ENCODE measurements at regions not wholly inside any gene's neighbourhood (a gene's known extent, or its start where the extent isn't known, plus 50 kb on each side); places are given as distances from the start of the nearest gene placed in this dataset.
"Not testable (repeated sequence)": the region's sequence is repeated elsewhere in the genome, so short reads cannot be mapped to it uniquely, and the experiment has no call there.

DNA sequence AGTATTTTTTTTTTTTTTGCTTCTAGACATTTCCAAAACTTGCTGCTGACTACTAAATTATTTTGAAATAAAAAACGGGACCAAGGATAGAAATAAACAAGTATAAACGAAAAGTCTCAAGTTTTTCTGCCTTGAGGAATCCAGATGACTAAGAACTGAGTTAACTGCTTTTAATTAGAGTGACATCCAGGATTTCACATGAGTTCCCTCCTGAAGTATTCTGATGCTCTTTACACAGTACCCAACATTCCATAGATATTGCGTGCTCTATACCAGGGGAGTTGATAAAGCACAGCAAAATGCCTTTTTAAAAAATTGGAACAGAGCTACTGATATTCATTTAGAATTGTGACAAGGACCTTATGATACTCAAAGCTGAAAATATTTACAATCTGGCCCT is 618.0 kb downstream of the CCDC85A start:
- no peak for DNase-seq (ENCODE audit: low read depth, low spot score)

- no peak for DNase-seq (ENCODE audit: low read depth, low spot score)
These were observed 619.8 kb downstream of the CCDC85A start for GRCh38 chr2:56803596-56803995.

DNA sequence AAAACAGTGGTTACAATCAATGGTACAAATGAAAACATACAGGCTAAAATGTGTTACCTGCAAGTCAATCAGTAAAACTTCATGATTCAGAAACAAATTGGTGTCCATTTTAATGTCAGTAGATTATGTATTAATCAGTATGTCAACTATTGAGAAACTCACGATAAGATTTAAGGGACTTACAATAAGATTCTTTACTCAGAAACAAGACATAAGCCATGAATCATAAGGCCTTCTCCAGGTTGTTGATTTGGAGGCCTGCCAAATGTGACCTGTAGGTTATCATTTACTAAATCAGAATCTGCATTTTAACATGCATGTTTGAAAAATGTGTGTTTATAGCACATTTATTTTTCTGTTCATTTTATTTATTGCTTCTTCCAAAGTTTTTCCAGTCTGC is 623.1 kb downstream of the CCDC85A start:
- no peak for DNase-seq (ENCODE audit: low read depth, low spot score)

DNA sequence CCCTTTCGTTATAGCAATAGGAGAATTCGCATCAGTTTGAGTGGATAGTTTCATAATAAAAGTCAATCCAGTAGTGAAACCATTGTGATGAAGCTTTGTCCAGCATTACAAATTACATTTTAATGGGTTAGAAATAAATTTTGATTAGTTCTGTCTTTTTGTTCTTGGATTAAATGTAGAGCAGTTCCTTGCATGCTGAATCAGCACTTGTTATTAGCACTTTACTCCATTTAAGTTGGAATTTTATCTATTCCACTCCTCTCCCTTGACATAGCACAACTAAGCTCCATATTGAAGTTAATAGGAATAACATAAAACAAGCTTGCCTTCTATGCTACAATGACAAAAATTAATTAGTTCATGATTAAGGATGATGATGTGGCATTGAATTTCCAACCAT is 624.1 kb downstream of the CCDC85A start:
- DNase-seq (ENCODE audit: low read depth, low spot score), result no peak

DNA sequence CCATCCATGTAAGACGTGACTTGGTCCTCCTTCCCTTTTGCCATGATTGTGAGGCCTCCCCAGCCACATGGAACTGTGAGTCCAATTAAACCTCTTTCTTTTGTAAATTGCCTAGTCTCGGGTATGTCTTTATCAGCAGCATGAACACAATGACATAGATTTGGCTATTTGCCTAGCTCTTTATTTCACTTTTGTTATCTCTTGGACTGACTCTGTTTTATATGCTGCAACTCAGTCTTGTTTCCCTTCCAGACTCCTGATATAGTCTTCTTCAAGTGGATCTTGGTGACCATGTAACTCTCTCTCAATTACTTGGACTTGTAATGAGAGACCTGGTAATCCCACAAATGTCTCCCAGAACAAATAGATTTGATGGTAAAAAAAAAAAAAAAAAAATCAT is 627.6 kb downstream of the CCDC85A start:
- no peak for DNase-seq (ENCODE audit: low read depth, low spot score)

- no peak for DNase-seq (ENCODE audit: low read depth, low spot score)
These were observed 628.6 kb downstream of the CCDC85A start for GRCh38 chr2:56812432-56812831.

DNA sequence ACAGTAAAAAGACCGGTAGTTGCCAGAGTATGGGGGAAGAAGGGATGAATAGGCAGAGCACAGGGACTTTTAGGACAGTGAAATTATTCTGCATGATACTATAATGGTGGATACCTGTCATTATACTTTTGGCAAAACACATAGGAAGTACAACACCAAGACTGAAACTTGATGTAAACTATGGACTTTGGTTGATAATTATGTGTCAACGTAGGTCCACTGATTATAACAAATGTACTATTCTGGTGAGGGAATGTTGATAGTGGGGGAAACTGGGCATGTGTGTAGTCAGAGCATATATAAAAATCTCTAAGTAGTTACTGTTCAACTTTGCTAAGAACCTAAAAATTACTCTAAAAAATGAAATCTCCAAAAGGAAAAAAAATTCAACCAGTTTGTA is 629.7 kb downstream of the CCDC85A start:
- DNase-seq (ENCODE audit: low read depth, low spot score), result no peak

DNA sequence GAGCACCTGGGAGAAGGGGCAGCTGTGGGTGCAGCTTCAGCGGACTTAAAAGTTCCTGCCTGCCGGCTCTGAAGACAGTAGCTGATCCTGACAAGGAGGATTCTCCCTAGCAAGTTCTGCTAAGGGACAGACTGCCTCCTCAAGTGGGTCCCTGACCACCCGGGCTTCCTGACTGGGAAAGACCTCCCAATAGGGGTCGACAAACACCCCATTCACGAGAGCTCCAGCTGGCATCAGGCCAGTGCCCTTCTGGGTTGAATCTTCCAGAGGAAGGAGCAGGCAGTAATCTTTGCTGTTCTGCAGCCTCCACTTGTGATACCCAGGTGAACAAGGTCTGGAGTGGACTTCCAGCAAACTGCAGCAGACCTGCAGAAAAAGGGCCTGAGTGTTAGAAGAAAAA is 632.9 kb downstream of the CCDC85A start:
- no peak for DNase-seq (ENCODE audit: low read depth, low spot score)

GRCh38 chr2:56831780-56832179 is 648.0 kb downstream of the CCDC85A start:
- no peak for DNase-seq (ENCODE audit: low read depth, low spot score)

- no peak for DNase-seq (ENCODE audit: low read depth, low spot score)
These were observed 650.9 kb downstream of the CCDC85A start for GRCh38 chr2:56834686-56835085.

- DNase-seq (ENCODE audit: low read depth, low spot score), result not testable (repeated sequence)
These were observed 656.2 kb downstream of the CCDC85A start for GRCh38 chr2:56840009-56840408.

GRCh38 chr2:56860991-56861390 is 677.2 kb downstream of the CCDC85A start:
- DNase-seq (ENCODE audit: low read depth, low spot score), result no peak

DNA sequence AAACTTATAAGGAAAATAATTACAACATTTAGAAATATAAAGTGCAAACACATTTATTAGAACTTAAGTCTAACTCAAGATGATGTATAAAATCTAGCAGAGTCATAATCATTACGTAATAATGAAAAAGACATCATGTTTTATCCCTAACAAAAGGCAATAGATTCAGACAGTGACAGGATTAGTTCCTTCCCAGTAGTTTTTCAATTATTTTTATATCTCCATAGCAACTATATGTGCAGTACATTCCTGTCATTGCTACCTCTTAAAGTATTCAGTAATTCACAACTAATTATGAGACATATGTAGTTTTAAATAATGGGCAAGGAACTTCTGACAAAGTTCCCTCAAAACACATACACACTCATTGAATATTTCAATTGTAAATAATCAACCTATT is 687.9 kb downstream of the CCDC85A start:
- DNase-seq (ENCODE audit: low read depth, low spot score), result no peak

GRCh38 chr2:56874717-56875116 is 690.9 kb downstream of the CCDC85A start:
- no peak for DNase-seq (ENCODE audit: low read depth, low spot score)

- DNase-seq (ENCODE audit: low read depth, low spot score), result no peak
These were observed 705.9 kb downstream of the CCDC85A start for GRCh38 chr2:56889738-56890137.

GRCh38 chr2:56892382-56892781 is 708.6 kb downstream of the CCDC85A start:
- no peak for DNase-seq (ENCODE audit: low read depth, low spot score)

- no peak for DNase-seq (ENCODE audit: low read depth, low spot score)
These were observed 715.2 kb downstream of the CCDC85A start for GRCh38 chr2:56898986-56899385.

DNA sequence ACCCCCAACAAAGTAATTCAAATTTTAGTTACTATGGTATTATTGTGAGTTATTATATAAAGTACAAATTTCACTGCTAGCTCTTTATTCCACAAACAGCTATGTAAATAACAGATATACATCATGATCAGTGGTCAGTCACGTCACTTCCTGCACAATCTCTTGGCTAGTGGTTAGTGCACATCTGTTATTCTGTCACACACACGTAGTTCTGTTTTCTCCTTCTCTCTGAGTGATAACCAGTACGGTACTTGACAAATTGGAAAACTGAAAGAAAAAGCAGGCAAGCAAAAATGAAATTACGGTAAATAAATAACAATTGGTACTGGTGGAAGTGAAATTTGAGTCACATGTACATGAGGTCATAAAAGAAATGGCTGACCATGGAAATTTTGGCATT is 728.7 kb downstream of the CCDC85A start:
- no peak for DNase-seq (ENCODE audit: low read depth, low spot score)

DNA sequence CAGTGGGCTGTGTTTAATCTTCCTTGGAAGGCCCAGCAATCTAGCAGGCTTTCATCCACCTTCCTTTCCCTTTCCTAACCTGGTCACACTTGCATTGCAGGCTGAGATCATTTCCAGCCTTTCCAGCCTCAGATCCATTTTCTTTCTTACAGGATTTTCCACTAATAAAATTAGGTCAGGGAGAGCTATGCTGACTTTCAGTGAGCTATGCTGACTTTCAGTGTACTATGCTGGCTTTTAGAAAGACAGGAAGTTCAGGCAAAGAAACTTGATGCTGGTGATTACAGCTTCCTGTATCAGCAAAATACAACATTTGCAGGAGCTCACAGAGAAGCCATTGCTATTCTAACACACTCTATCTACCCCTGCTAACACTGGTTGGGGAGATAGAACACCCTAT is 735.0 kb downstream of the CCDC85A start:
- DNase-seq (ENCODE audit: low read depth, low spot score), result no peak

- DNase-seq (ENCODE audit: low read depth, low spot score), result no peak
These were observed 750.2 kb downstream of the CCDC85A start for GRCh38 chr2:56933976-56934375.

DNA sequence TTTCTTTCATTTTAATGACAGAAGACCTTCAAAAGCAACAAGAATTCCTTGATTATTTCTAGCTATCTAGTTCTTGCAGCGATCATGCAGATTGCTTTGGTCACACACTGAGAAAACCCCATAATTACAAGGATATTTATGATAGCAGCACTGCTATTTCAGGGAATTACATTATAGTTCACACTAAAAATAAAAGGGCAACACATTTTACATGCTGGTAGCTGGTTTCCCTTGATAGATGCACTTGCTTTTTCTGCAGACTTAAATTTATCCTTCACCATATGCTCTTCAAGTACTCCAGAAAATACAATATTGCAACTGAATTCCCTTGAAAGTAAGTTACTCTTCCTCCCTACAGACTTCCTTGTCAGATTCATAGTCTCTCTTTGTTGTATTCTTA is 751.1 kb downstream of the CCDC85A start:
- no peak for DNase-seq (ENCODE audit: low read depth, low spot score)

GRCh38 chr2:56940054-56940453 is 756.3 kb downstream of the CCDC85A start:
- no peak for DNase-seq (ENCODE audit: low read depth, low spot score)

DNA sequence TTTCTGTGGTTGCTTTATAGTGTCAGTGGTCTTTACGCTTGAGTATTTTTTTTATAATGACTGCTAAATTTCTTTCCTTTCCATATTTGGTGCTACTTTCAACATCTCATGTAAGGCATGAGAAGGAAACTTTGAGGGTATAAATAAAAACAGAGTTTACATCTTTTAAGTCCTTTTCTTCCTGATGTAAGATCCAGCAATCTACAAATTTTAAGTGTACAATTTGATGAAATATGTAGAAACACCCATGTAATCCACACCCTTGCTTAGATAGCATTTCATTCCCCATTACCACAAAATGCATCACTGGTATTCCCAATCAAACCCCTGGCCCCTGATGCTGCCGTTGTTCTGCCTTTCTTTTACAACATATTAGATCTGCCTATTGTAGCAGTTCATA is 769.1 kb downstream of the CCDC85A start:
- DNase-seq (ENCODE audit: low read depth, low spot score), result no peak

GRCh38 chr2:56960581-56960980 is 776.8 kb downstream of the CCDC85A start:
- no peak for DNase-seq (ENCODE audit: low read depth, low spot score)

GRCh38 chr2:56962673-56963072 is 778.9 kb downstream of the CCDC85A start:
- no peak for DNase-seq (ENCODE audit: low read depth, low spot score)
